Ovary (tissue), 7 donors: ENCODE measurements at regions not wholly inside any gene's neighbourhood (a gene's known extent, or its start where the extent isn't known, plus 50 kb on each side); places are given as distances from the start of the nearest gene placed in this dataset.

Source experiments
- DNase-seq, 5 donors: peaks; one replicate each; pipeline ENCODE4 v3.0.0-alpha.2; 2019 to 2020
- H3K27ac ChIP-seq, 2 donors: fragments of 200-600 bp; one replicate each; pipeline versions ENCODE4 v1.5.1 to v1.8.0; 2019 to 2022
- H3K27me3 ChIP-seq: fragments of 200-600 bp; one replicate; pipeline ENCODE4 v1.8.0; 2022
- H3K36me3 ChIP-seq: fragments of 200-600 bp; sonication (generic); one replicate; pipeline ENCODE4 v1.5.1; 2019
- H3K4me1 ChIP-seq: one replicate; pipeline ENCODE4 v1.8.1; 2013; ENCODE audit warnings: mild to moderate bottlenecking, moderate library complexity; ENCODE audit not compliant: insufficient read depth
- H3K4me3 ChIP-seq: fragments of 200-600 bp; sonication (generic); one replicate; pipeline ENCODE4 v1.5.1; 2017
- H3K9me3 ChIP-seq, 2 donors: fragments of 200-600 bp in 1 of 2; sonication (generic) in 1 of 2; one replicate each; pipeline versions ENCODE4 v1.5.1 to v1.8.1; 2013 to 2019; ENCODE audit warnings: mild to moderate bottlenecking in 1 of 2, moderate library complexity in 1 of 2
- CTCF ChIP-seq, 3 donors: fragments of 450-650 bp in 2 of 3; fragments of 200-600 bp in 1 of 3; IDR thresholded peaks; one replicate each; pipeline versions ENCODE4 v1.5.1 to v1.8.0; 2016 to 2022; ENCODE audit warnings: antibody characterized with exemption in 3 of 3, mild to moderate bottlenecking in 1 of 3
- EP300 ChIP-seq: sonication (generic); formaldehyde crosslinking; IDR thresholded peaks from one replicate; pipeline ENCODE4 v1.6.1; 2017; ENCODE audit warnings: antibody characterized with exemption
- POLR2A ChIP-seq: fragments of 450-650 bp; IDR thresholded peaks from one replicate; pipeline ENCODE4 v1.6.1; 2017; ENCODE audit warnings: antibody characterized with exemption, mild to moderate bottlenecking, moderate library complexity
- WGBS, 3 donors: extraction: QIAGEN DNeasy Blood & Tissue Kit in 1 of 3; methylation state at CpG; one replicate each; pipeline versions ENCODE4 v1.1.5 to v1.1.7; 2013 to 2017; 5-methylcytosine and 5-hydroxymethylcytosine counted together
- intact Hi-C, 4 donors: fragments of 100-400 bp; cut with DNase I; formaldehyde crosslinking; loops; one replicate each; pipeline versions ENCODE4 v1.11.0 to v1.15.1; 2022 to 2023
- donor health status: DM: no; HTN: no; CAD: no; lungs with moderate emphysema.
- donor health status: DM: no; HTN: no; CAD: no.
- donor health status: Bipolar disorder and iron deficiency.
- donor health status: DM: no; HTN: no; CAD: no.
- donor health status: DM: yes; HTN: yes; CAD: no.

- DNase-seq = no peak
- intact Hi-C loops = no loop called here
- Histone ChIP-seq H3K36me3 (no peaks in the 10 kb centered on the region), H3K27ac (no peak overlapping the region), H3K27me3 (no peaks in the 10 kb centered on the region), H3K4me3 (no peak overlapping the region), H3K9me3 (no peaks in the 10 kb centered on the region), H3K4me1 (no peaks in the 10 kb centered on the region)
- TF ChIP-seq EP300 (no peak), CTCF (IDR thresholded peaks at IDR 0.05) (no peak), POLR2A (no peak)
- 59 to 73% (median 63%) methylated on average over 3 of the region's 3 CpGs for WGBS, 3 donors
These were observed 286.4 kb upstream of the SP4 start for GRCh38 chr7:21141476-21141875.

- TF ChIP-seq CTCF (IDR thresholded peaks at IDR 0.05) = no peak
- no peak for TF ChIP-seq POLR2A
- TF ChIP-seq EP300 = no peak
- intact Hi-C loops = no loop called here
- Histone ChIP-seq H3K4me1 (no peaks in the 10 kb centered on the region), H3K4me3 (no peak overlapping the region), H3K9me3 (no peaks in the 10 kb centered on the region), H3K27me3 (no peaks in the 10 kb centered on the region), H3K27ac (no peak overlapping the region), H3K36me3 (no peaks in the 10 kb centered on the region)
- 85 to 88% (median 88%) methylated on average over 8 of the region's 8 CpGs for WGBS, 3 donors
- DNase-seq = no peak
These were observed 285.8 kb upstream of the SP4 start for GRCh38 chr7:21142081-21142480.

DNA sequence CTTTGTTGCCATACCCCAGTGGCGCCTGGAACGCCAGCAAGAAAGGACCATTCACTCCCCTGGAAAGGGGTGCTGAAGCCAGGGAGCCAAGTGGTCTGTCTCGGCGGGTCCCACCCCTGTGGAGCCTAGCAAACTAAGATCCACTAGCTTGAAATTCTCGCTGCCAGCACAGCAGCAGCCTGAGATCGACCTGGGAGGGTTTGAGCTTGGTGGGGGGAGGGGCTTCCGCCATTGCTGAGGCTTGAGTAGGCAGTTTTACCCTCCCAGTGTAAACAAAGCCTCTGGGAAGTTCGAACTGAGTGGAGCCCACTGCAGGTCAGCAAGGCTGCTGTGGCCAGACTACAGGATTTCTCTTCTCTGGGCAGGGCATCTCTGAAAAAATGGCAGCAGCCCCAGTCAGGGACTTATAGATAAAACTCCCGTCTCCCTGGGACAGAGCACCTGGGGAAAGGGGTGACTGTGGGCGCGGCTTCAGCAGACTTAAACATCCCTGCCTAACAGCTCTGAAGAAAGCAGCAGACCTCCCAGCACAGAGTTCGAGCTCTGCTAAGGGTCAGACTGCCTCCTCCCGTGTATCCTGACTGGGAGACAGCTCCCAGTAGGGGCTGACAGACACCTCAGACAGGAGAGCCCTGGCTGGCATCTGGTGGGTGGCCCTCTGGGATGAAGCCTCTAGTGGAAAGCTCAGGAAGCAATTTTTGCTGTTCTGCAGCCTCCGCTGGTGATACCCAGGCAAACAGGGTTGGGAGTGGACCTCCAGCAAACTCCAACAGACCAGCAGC lies 281.1 kb upstream of the SP4 start:
- Histone ChIP-seq H3K27ac (no peak overlapping the region), H3K27me3 (no peaks in the 10 kb centered on the region), H3K4me3 (no peak overlapping the region), H3K4me1 (no peaks in the 10 kb centered on the region), H3K9me3 (no peaks in the 10 kb centered on the region), H3K36me3 (no peaks in the 10 kb centered on the region)
- no peak for DNase-seq
- TF ChIP-seq POLR2A (no peak), CTCF (IDR thresholded peaks at IDR 0.05) (no peak), EP300 (no peak)
- intact Hi-C loops = no loop called here
- 57 to 62% (median 61%) methylated on average over 14 of the region's 14 CpGs for WGBS, 3 donors

DNA sequence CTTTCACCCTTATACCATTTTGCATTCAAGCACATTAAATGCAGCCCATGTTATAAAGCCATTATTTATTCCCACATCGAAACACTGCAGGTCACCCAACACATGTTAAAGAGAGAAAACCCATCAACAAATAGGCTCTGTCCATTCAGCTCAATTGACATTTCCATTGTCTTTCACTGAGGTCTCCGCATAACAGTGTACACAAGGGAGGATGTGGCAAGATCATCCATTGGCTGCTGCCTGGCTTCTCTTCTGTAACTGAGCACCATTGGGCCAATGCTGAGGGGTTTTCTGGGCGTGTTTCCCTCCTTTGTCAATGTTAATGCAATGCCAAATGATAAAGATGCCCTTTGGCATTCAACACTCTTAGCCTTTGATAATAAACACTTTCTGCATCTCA lies 278.1 kb upstream of the SP4 start:
- Histone ChIP-seq H3K36me3 (no peaks in the 10 kb centered on the region), H3K27ac (no peak overlapping the region), H3K27me3 (no peaks in the 10 kb centered on the region), H3K4me3 (no peak overlapping the region), H3K4me1 (no peaks in the 10 kb centered on the region), H3K9me3 (no peaks in the 10 kb centered on the region)
- no peak for TF ChIP-seq CTCF (IDR thresholded peaks at IDR 0.05)
- TF ChIP-seq EP300 = no peak
- no peak for TF ChIP-seq POLR2A
- no peak for DNase-seq
- intact Hi-C loops = no loop called here
- 77 to 83% (median 82%) methylated on average over 3 of the region's 3 CpGs for WGBS, 3 donors
